ENCODE measurements at regions not wholly inside any gene's neighbourhood (a gene's known extent, or its start where the extent isn't known, plus 50 kb on each side); places are given as distances from the start of the nearest gene placed in this dataset.

GRCh38 chr4:186943411-186943810 is 219.8 kb upstream of the FAT1 start:
- ChIA-PET CTCF (no interaction called here), POLR2A (no interaction called here)
- TF ChIP-seq YY1 (tag by site-specific recombination; IDR thresholded peaks at IDR 0.05) (no peak), ZBTB44 (tag by site-specific recombination; IDR thresholded peaks at IDR 0.05) (no peak), ZNF2 (tag by site-specific recombination; IDR thresholded peaks at IDR 0.05) (no peak), BCL6B (tag by site-specific recombination; IDR thresholded peaks at IDR 0.05) (no peak), ZNF747 (tag by site-specific recombination; IDR thresholded peaks at IDR 0.05) (no peak), ZNF776 (tag by site-specific recombination; IDR thresholded peaks at IDR 0.05; ENCODE audit: borderline replicate concordance) (no peak), ZBTB6 (tag by site-specific recombination; IDR thresholded peaks at IDR 0.05) (no peak), KLF7 (tag by site-specific recombination; IDR thresholded peaks at IDR 0.05; ENCODE audit: borderline replicate concordance) (no peak), PRDM10 (tag by site-specific recombination; IDR thresholded peaks at IDR 0.05) (no peak), ZNF501 (tag by site-specific recombination; IDR thresholded peaks at IDR 0.05) (no peak), ZNF280C (tag by site-specific recombination; IDR thresholded peaks at IDR 0.05) (no peak), ZNF292 (tag by site-specific recombination; IDR thresholded peaks at IDR 0.05; ENCODE audit: borderline replicate concordance, low read depth) (no peak), OSR2 (tag by site-specific recombination; IDR thresholded peaks at IDR 0.05) (no peak), ZNF449 (tag by site-specific recombination; IDR thresholded peaks at IDR 0.05) (no peak), YY2 (tag by site-specific recombination; IDR thresholded peaks at IDR 0.05) (no peak), ZSCAN23 (tag by site-specific recombination; IDR thresholded peaks at IDR 0.05) (no peak)
- Histone ChIP-seq H3K27ac (ENCODE audit: extremely low read depth, low read depth, low read length) (no peak overlapping the region), H3K4me1 (ENCODE audit: control insufficient read depth, insufficient read depth, low read length) (no peaks in the 10 kb centered on the region), H3K36me3 (ENCODE audit: control insufficient read depth in 2 of 2, insufficient read depth in 1 of 2, low read length in 2 of 2) (no peaks in the 10 kb centered on the region), H3K4me3 (ENCODE audit: low read depth, low read length) (no peak overlapping the region), H3K9me3 (ENCODE audit: control insufficient read depth, insufficient read depth, low read depth, low read length) (no peaks in the 10 kb centered on the region)

All from HEK293 (cell line).